ENCODE measurements at regions not wholly inside any gene's neighbourhood (a gene's known extent, or its start where the extent isn't known, plus 50 kb on each side); places are given as distances from the start of the nearest gene placed in this dataset.

- TF ChIP-seq, protein P1, sequence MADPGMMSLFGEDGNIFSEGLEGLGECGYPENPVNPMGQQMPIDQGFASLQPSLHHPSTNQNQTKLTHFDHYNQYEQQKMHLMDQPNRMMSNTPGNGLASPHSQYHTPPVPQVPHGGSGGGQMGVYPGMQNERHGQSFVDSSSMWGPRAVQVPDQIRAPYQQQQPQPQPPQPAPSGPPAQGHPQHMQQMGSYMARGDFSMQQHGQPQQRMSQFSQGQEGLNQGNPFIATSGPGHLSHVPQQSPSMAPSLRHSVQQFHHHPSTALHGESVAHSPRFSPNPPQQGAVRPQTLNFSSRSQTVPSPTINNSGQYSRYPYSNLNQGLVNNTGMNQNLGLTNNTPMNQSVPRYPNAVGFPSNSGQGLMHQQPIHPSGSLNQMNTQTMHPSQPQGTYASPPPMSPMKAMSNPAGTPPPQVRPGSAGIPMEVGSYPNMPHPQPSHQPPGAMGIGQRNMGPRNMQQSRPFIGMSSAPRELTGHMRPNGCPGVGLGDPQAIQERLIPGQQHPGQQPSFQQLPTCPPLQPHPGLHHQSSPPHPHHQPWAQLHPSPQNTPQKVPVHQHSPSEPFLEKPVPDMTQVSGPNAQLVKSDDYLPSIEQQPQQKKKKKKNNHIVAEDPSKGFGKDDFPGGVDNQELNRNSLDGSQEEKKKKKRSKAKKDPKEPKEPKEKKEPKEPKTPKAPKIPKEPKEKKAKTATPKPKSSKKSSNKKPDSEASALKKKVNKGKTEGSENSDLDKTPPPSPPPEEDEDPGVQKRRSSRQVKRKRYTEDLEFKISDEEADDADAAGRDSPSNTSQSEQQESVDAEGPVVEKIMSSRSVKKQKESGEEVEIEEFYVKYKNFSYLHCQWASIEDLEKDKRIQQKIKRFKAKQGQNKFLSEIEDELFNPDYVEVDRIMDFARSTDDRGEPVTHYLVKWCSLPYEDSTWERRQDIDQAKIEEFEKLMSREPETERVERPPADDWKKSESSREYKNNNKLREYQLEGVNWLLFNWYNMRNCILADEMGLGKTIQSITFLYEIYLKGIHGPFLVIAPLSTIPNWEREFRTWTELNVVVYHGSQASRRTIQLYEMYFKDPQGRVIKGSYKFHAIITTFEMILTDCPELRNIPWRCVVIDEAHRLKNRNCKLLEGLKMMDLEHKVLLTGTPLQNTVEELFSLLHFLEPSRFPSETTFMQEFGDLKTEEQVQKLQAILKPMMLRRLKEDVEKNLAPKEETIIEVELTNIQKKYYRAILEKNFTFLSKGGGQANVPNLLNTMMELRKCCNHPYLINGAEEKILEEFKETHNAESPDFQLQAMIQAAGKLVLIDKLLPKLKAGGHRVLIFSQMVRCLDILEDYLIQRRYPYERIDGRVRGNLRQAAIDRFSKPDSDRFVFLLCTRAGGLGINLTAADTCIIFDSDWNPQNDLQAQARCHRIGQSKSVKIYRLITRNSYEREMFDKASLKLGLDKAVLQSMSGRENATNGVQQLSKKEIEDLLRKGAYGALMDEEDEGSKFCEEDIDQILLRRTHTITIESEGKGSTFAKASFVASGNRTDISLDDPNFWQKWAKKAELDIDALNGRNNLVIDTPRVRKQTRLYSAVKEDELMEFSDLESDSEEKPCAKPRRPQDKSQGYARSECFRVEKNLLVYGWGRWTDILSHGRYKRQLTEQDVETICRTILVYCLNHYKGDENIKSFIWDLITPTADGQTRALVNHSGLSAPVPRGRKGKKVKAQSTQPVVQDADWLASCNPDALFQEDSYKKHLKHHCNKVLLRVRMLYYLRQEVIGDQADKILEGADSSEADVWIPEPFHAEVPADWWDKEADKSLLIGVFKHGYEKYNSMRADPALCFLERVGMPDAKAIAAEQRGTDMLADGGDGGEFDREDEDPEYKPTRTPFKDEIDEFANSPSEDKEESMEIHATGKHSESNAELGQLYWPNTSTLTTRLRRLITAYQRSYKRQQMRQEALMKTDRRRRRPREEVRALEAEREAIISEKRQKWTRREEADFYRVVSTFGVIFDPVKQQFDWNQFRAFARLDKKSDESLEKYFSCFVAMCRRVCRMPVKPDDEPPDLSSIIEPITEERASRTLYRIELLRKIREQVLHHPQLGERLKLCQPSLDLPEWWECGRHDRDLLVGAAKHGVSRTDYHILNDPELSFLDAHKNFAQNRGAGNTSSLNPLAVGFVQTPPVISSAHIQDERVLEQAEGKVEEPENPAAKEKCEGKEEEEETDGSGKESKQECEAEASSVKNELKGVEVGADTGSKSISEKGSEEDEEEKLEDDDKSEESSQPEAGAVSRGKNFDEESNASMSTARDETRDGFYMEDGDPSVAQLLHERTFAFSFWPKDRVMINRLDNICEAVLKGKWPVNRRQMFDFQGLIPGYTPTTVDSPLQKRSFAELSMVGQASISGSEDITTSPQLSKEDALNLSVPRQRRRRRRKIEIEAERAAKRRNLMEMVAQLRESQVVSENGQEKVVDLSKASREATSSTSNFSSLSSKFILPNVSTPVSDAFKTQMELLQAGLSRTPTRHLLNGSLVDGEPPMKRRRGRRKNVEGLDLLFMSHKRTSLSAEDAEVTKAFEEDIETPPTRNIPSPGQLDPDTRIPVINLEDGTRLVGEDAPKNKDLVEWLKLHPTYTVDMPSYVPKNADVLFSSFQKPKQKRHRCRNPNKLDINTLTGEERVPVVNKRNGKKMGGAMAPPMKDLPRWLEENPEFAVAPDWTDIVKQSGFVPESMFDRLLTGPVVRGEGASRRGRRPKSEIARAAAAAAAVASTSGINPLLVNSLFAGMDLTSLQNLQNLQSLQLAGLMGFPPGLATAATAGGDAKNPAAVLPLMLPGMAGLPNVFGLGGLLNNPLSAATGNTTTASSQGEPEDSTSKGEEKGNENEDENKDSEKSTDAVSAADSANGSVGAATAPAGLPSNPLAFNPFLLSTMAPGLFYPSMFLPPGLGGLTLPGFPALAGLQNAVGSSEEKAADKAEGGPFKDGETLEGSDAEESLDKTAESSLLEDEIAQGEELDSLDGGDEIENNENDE (IDR thresholded peaks at IDR 0.05; ENCODE audit: insufficient replicate concordance, low read length): no peak
- TF ChIP-seq CHD2 (IDR thresholded peaks at IDR 0.05; ENCODE audit: low read length) (no peak), CBX5 (IDR thresholded peaks at IDR 0.05; ENCODE audit: low read depth, low read length) (no peak), TAF7 (optimal IDR thresholded peaks at IDR 0.05; ENCODE audit: borderline replicate concordance, low read depth, low read length) (no peak), KDM1A (IDR thresholded peaks at IDR 0.05; ENCODE audit: borderline replicate concordance, low read length) (no peak), KDM5A (IDR thresholded peaks at IDR 0.05; ENCODE audit: low read length) (no peak), EZH2 (IDR thresholded peaks at IDR 0.05; ENCODE audit: low read depth, low read length, severe bottlenecking) (no peak), GABPA (IDR thresholded peaks at IDR 0.05; ENCODE audit: borderline replicate concordance, insufficient read depth, low read length) (no peak)
- TF ChIP-seq, protein P2, sequence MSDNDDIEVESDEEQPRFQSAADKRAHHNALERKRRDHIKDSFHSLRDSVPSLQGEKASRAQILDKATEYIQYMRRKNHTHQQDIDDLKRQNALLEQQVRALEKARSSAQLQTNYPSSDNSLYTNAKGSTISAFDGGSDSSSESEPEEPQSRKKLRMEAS (IDR thresholded peaks at IDR 0.05): no peak
Observed at GRCh38 chr2:59249441-59250306, 1008.5 kb upstream of the FANCL start (continued).
